Stimulated activated CD4-positive, alpha-beta T cell treated with anti-CD3 and anti-CD28 coated beads, Interleukin-4, amount 100 ng/mL, for 48 hours (primary cell): ENCODE measurements at regions not wholly inside any gene's neighbourhood (a gene's known extent, or its start where the extent isn't known, plus 50 kb on each side); places are given as distances from the start of the nearest gene placed in this dataset.

ENCODE experiments used
- DNase-seq, 2 donors: peaks; one replicate each; pipeline ENCODE4 v3.0.0-alpha.2; 2020; ENCODE audit warnings: low read depth in 2 of 2

GRCh38 chr17:21517538-21518293, 141.6 kb downstream of the KCNJ12 start:
- DNase-seq: no peak

DNA sequence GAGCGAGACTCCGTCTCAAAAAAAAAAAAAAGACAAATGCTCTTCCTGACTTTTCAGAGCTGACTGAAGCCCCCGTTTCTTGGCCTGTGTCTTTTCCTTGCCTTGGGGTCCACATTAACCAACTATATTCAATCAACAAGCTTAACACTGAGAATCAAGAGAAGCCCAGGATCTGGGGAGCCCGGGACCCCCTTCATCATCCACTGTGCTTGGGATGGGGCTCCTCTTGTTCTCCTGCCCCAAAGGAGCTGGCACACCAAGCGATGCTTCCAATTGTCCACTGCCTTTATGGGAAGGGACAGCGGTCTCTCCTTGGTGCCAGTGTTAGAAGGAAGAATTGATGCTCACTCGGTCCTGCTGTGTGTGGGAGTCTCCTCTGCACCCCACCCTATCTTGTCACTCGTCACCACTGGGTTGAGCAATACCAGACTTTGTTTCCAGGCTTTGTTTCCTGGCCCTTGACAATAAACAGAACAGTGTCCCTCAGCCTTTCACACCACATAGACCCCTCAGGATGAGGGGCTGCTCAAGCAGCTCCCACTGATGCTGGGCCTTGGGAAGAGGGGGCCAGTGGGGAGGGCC, 146.7 kb downstream of the KCNJ12 start:
- no peak for DNase-seq

- no peak for DNase-seq
Measured at GRCh38 chr17:21523497-21524210, 147.5 kb downstream of the KCNJ12 start.

GRCh38 chr17:21524211-21524591, 148.0 kb downstream of the KCNJ12 start:
- DNase-seq: no peak

DNA sequence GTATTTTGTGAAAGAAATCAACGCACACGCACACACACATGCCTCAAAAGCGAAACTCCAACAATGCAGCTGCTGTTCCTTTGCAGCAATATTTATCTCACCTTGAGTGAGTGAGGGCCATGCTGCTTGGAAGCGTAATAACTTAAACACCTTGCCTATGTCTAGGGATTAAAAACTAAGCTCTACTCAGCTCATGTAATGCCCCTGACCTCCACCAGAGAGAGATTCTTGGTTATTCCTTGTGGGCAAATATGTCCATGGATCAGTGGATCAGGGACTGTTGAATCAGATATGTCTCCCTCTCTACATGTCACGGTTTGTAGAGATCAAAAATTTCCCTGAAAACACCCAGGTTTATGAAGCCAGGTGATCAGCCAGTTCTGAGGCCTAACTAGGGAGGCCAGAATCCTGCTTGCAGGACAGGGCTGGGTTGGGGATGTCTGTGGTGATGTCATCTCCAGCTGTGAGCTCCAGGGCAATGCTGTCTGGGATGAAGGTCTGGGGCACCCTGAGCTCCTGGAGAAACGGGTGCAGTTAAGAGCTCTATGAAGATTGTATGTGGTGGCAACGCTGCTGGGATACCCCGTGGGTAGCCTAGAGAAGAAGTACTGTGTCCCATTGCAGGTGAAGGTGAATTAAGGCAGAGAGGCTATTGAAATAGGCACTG, 149.4 kb downstream of the KCNJ12 start:
- no peak for DNase-seq

DNA sequence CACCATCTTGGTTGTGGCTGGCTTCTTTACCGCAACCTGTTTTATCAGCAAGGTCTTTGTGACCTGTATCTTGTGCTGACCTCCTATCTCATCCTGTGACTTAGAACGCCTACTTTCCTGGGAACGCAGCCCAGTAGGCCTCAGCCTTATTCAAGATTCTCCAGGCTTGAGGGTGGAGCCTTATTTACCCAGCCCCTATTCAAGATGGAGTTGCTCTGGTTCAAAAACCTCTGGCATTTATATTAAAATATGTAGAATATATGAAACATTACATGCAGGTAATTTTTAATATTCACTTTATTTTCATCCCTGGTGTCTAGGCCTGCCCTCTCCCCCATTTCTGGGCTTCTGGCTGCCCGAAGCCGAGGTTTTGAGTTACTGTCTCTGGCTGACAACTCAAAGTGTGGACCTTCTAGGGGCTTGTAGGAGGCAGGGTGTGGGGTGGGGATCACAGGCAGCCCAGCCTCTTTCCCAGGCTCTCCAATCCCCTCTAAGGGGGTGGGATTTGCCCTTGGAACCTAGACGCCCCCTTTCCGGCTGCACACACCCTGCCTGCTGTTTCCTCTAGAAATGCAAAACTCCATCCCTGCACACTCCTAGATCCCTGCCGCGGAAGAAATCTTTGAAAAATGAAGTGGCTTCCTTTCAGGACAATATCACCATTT, 152.0 kb downstream of the KCNJ12 start:
- no peak for DNase-seq

- DNase-seq: no peak
Measured at GRCh38 chr17:21530311-21530710, 154.2 kb downstream of the KCNJ12 start.

DNA sequence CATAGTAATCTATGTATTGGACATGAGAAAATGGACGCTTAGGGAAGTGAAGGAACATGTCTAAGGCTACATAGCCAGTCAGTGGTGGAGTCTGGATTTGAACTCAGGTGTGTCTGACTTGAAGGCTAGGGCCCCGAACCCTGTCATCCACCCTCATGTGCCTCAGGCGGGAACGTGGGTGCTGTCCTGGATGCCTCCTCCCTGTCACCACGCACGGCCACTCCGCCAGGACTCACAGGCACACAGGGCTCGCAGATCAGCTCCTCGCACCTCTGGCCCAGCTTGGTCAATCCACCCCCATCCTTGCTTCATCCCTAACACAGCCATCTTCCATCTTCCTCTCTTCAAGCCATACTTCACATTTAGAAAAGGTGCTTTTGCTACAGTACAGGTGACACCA, 154.7 kb downstream of the KCNJ12 start:
- no peak for DNase-seq

- DNase-seq: peak in 1 of 2 donors; percentile 7
Measured at GRCh38 chr17:21532763-21533385, 156.7 kb downstream of the KCNJ12 start.

GRCh38 chr17:21535686-21536375, 156.5 kb upstream of the KCNJ18 start:
- no peak for DNase-seq

DNA sequence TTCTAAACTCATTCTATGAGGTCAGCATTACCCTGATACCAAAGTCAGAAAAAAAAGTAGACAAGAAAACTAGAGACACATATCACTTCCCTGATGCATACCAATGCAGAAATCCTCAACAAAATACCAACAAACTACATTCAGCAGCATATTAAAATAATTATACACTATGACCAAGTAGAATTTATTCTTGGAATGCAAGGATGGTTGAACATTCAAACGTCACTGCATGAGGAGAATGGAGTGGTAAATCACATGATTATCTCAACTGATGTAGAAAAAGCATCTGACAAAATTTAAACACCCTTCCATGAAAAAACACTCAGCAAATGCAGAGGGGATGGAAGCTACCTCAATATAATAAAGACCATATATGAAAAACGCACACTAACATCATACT, 155.0 kb upstream of the KCNJ18 start:
- DNase-seq: no peak

GRCh38 chr17:21538615-21539014, 153.7 kb upstream of the KCNJ18 start:
- no peak for DNase-seq

DNA sequence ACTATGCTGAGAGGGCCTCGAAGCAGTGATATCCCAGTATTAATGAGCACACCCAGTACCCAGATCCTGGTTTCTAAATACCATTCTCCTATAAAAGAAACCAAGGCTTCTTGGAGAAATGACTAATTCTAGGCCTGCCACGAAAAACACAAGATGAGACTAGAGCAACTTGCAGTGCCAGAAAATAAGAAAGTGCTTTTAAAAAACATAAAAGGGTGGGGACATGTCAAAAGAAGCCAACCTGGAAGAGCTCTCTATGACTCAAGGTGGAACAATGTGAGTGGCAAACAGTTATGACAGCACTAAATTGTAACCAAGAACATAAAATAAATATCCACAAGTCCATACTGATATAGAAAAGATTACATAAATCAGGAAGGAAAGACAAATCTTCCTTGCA, 153.2 kb upstream of the KCNJ18 start:
- DNase-seq: no peak

- no peak for DNase-seq
Measured at GRCh38 chr17:21540502-21540901, 151.8 kb upstream of the KCNJ18 start.

DNA sequence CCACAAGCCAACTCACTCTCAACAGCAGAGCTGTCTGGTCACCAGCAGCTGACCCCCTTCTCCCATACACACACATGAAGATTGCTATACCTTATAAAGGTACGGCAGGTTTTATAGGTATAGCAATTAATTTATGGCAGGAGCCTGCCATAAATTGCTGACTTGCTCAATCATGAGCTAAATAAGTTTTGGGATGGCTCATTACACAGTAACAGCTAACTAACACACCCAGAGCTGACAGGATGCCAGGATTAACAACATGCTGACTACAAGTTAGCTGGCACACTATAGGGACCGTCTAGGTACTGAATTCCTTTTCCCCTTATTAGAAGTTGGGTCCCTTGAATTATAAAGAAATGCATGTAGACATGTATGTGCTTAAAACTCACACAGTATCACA, 150.3 kb upstream of the KCNJ18 start:
- DNase-seq: no peak

GRCh38 chr17:21542991-21543390, 149.3 kb upstream of the KCNJ18 start:
- DNase-seq: no peak

DNA sequence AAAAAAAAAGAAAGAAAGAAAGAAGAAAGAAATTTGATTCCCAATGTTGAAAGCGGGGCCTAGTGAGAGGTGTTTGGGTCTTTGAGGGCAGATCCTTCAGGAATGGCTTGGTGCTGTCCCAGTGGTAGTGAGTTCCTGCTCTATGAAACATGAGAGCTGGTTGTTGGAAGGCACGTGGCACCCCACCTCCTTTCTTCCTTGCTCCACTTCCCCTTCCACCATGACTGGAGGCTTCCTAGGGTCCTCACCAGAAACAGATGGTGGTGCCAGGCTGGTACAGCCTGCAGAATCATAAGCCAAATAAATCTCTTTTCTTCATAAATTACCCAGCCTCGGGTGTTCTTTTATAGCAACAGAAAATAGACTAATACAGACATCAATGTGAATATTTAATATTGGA, 147.3 kb upstream of the KCNJ18 start:
- no peak for DNase-seq

DNA sequence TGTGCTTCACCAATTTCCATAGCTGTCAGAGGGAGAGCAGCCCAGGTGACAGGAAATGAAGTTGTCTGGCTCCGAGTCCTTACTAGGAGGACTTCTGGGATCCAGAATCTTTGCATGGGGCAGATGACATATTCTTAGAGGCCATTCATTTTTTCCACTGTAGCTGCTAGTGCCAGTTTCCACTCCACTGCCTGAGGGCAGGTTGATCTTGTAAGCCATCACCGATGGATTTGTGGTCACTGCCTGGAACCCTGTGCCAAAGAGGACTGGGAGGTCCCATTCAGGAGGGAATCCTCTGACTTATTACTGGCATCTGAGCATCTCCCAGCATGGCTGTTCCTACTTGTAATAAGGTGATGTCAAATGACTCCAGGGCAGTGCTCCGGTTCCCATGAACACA, 144.1 kb upstream of the KCNJ18 start:
- no peak for DNase-seq

GRCh38 chr17:21549107-21549687, 143.1 kb upstream of the KCNJ18 start:
- peak in 1 of 2 donors; percentile 40 for DNase-seq

- DNase-seq: peak in 1 of 2 donors; percentile 31
Measured at GRCh38 chr17:21550031-21550430, 142.3 kb upstream of the KCNJ18 start.
